SK-N-SH (cell line): ENCODE measurements at regions not wholly inside any gene's neighbourhood (a gene's known extent, or its start where the extent isn't known, plus 50 kb on each side); places are given as distances from the start of the nearest gene placed in this dataset.

Experiments used
- CTCF ChIA-PET: fragments of 300-600, 350-600 bp; formaldehyde crosslinking; extraction: SDS; loops from one replicate; lab custom pipeline; 2021; lab: Yijun Ruan, JAX
- POLR2A ChIA-PET: fragments of 350-600 bp; sonication (Branson Sonifier 250); formaldehyde crosslinking; extraction: SDS; loops from one replicate; lab custom pipeline; 2020; ENCODE audit warnings: antibody characterized with exemption, inconsistent platforms; lab: Yijun Ruan, JAX
- DNase-seq: peaks from one replicate; pipeline ENCODE4 v3.0.0; 2012
- H2AFZ ChIP-seq: fragments of 200-600 bp; sonication (generic); 2 replicates; pipeline ENCODE4 v1.8.1; 2016; ENCODE audit warnings: antibody characterized with exemption, mild to moderate bottlenecking, low read depth
- H3F3A ChIP-seq: fragments of 200-600 bp; sonication (generic); replicated peaks from 2 replicates; pipeline ENCODE3; 2016; ENCODE audit warnings: antibody characterized with exemption, mild to moderate bottlenecking; ENCODE audit not compliant: insufficient read depth
- H3K27ac ChIP-seq, 2 experiments: fragments of 200-500 bp in 1 of 2; fragments of 200-600 bp in 1 of 2; sonication (Bioruptor generic) in 1 of 2; sonication (generic), shearing (Covaris generic) in 1 of 2; 2 replicates each; pipeline versions ENCODE4 v1.5.1 to v1.6.1; 2014 to 2016; ENCODE audit warnings: low read depth in 2 of 2, inconsistent platforms in 1 of 2, low read length in 1 of 2, mild to moderate bottlenecking in 1 of 2, mixed read lengths in 1 of 2
- H3K27me3 ChIP-seq: fragments of 200-600 bp; sonication (generic), shearing (Covaris generic); 2 replicates; pipeline ENCODE4 v1.6.1; 2016; ENCODE audit warnings: mixed run types; ENCODE audit not compliant: insufficient read depth
- H3K36me3 ChIP-seq, 2 experiments: fragments of 200-500 bp in 1 of 2; fragments of 200-600 bp in 1 of 2; sonication (Bioruptor generic) in 1 of 2; sonication (generic) in 1 of 2; replicated peaks in 1 of 2; 2 replicates each; pipeline versions ENCODE3 to v1.5.1; 2014 to 2016; ENCODE audit warnings: low read length in 1 of 2, mild to moderate bottlenecking in 1 of 2; ENCODE audit not compliant: insufficient read depth in 2 of 2, control insufficient read depth in 1 of 2
- H3K4me1 ChIP-seq, 2 experiments: fragments of 200-500 bp in 1 of 2; fragments of 200-600 bp in 1 of 2; sonication (Bioruptor generic) in 1 of 2; sonication (generic), shearing (Covaris generic) in 1 of 2; 2 replicates each; pipeline versions ENCODE4 v1.5.1 to v1.6.1; 2014 to 2016; ENCODE audit warnings: low read depth in 1 of 2, low read length in 1 of 2, mixed run types in 1 of 2; ENCODE audit not compliant: insufficient read depth in 2 of 2, control insufficient read depth in 1 of 2
- H3K4me2 ChIP-seq: fragments of 200-600 bp; sonication (generic), shearing (Covaris generic); 2 replicates; pipeline ENCODE4 v1.6.1; 2017; ENCODE audit warnings: mixed run types
- H3K4me3 ChIP-seq, 2 experiments: fragments of 200-500 bp in 1 of 2; fragments of 200-600 bp in 1 of 2; sonication (Bioruptor generic) in 1 of 2; sonication (generic), shearing (Covaris generic) in 1 of 2; 2 replicates each; pipeline versions ENCODE4 v1.5.1 to v1.8.1; 2014 to 2016; ENCODE audit warnings: low read depth in 2 of 2, inconsistent platforms in 1 of 2, low read length in 1 of 2, mild to moderate bottlenecking in 1 of 2, mixed read lengths in 1 of 2, moderate library complexity in 1 of 2
- H3K79me2 ChIP-seq: fragments of 200-600 bp; sonication (generic); 2 replicates; pipeline ENCODE4 v1.8.1; 2017; ENCODE audit warnings: mild to moderate bottlenecking; ENCODE audit not compliant: insufficient read depth
- H3K9ac ChIP-seq: fragments of 200-600 bp; sonication (generic); 2 replicates; pipeline ENCODE4 v1.6.1; 2017; ENCODE audit warnings: mixed run types
- H3K9me2 ChIP-seq: fragments of 200-600 bp; sonication (generic); 2 replicates; pipeline ENCODE4 v1.6.1; 2017; ENCODE audit warnings: mixed run types
- H3K9me3 ChIP-seq: fragments of 200-600 bp; sonication (generic); 2 replicates; pipeline ENCODE4 v1.6.1; 2017; ENCODE audit warnings: mixed run types, mild to moderate bottlenecking, moderate library complexity
- H4K20me1 ChIP-seq: fragments of 200-600 bp; sonication (generic); 2 replicates; pipeline ENCODE4 v1.6.1; 2017; ENCODE audit warnings: mild to moderate bottlenecking, mixed run types; ENCODE audit not compliant: insufficient read depth
- CTCF ChIP-seq: fragments of 200-600 bp; sonication (generic); IDR thresholded peaks from 2 replicates; pipeline ENCODE4 v1.6.1; 2017; ENCODE audit warnings: antibody characterized with exemption, mild to moderate bottlenecking, moderate library complexity
- ELF1 ChIP-seq: IDR thresholded peaks from 2 replicates; pipeline ENCODE4 v1.4.0; 2012
- EZH2phosphoT487 ChIP-seq: fragments of 200-600 bp; sonication (generic); IDR thresholded peaks from 2 replicates; pipeline ENCODE4 v1.6.1; 2017; ENCODE audit warnings: low read depth, mixed run types, mild to moderate bottlenecking, antibody characterized with exemption, moderate library complexity, borderline replicate concordance
- FOSL2 ChIP-seq: IDR thresholded peaks from 2 replicates; pipeline ENCODE4 v1.4.0; 2012; ENCODE audit warnings: low read depth, mild to moderate bottlenecking, moderate library complexity, borderline replicate concordance
- FOXJ3 ChIP-seq: sonication (generic); formaldehyde crosslinking; IDR thresholded peaks from 2 replicates; pipeline ENCODE4 v1.5.1; 2020; ENCODE audit warnings: mild to moderate bottlenecking, missing genetic modification reagents
- GATA2 ChIP-seq: sonication (generic); formaldehyde crosslinking; IDR thresholded peaks from 2 replicates; pipeline ENCODE4 v1.5.0; 2020; ENCODE audit warnings: mild to moderate bottlenecking, missing genetic modification reagents
- MAX ChIP-seq: IDR thresholded peaks from 2 replicates; pipeline ENCODE4 v1.4.0; 2012; ENCODE audit warnings: low read depth
- NRF1 ChIP-seq: IDR thresholded peaks from 2 replicates; pipeline ENCODE4 v1.6.1; 2012; ENCODE audit warnings: low read depth, mild to moderate bottlenecking, low read length
- PBX3 ChIP-seq: IDR thresholded peaks from 2 replicates; pipeline ENCODE4; 2012
- RAD21 ChIP-seq: IDR thresholded peaks from 2 replicates; pipeline ENCODE4 v1.6.1; 2012; ENCODE audit warnings: mild to moderate bottlenecking, low read length
- REST ChIP-seq: IDR thresholded peaks from 2 replicates; pipeline ENCODE4 v1.6.1; 2012; ENCODE audit warnings: mild to moderate bottlenecking, low read depth, low read length, moderate library complexity
- TEAD4 ChIP-seq: IDR thresholded peaks from 2 replicates; pipeline ENCODE4 v1.4.0; 2012; ENCODE audit warnings: mild to moderate bottlenecking, borderline replicate concordance; ENCODE audit not compliant: insufficient read depth
- USF1 ChIP-seq: IDR thresholded peaks from 2 replicates; pipeline ENCODE4 v1.4.0; 2012; ENCODE audit warnings: low read depth, borderline replicate concordance
- YY1 ChIP-seq: IDR thresholded peaks from 2 replicates; pipeline ENCODE4 v1.4.0; 2012; ENCODE audit warnings: low read depth, mild to moderate bottlenecking
- WGBS: methylation state at CpG from one replicate; pipeline ENCODE4 v1.1.6; 2017; ENCODE audit warnings: low lambda C conversion rate; 5-methylcytosine and 5-hydroxymethylcytosine counted together

GRCh38 chr4:1459081-1459721 lies 53.0 kb upstream of the NKX1-1 start:
- Histone ChIP-seq H3F3A (no peaks in the 10 kb centered on the region), H3K4me1 (no peaks in the 10 kb centered on the region), H2AFZ (no peak overlapping the region), H3K79me2 (no peaks in the 10 kb centered on the region), H4K20me1 (no peaks in the 10 kb centered on the region), H3K4me2 (no peak overlapping the region), H3K36me3 (no peaks in the 10 kb centered on the region), H3K27ac (no peak overlapping the region), H3K4me3 (no peak overlapping the region), H3K9me3 (no peaks in the 10 kb centered on the region), H3K9me2 (no peaks in the 10 kb centered on the region), H3K9ac (no peak overlapping the region), H3K27me3 (peaks cover 45% of the 10 kb centered on the region)
- TF ChIP-seq USF1 = no peak
- no peak for TF ChIP-seq RAD21
- no peak for TF ChIP-seq YY1
- no peak for TF ChIP-seq CTCF
- no peak for TF ChIP-seq FOSL2
- TF ChIP-seq MAX = no peak
- no peak for TF ChIP-seq PBX3
- TF ChIP-seq TEAD4 = no peak
- TF ChIP-seq NRF1 = no peak
- TF ChIP-seq GATA2 (CRISPR knock-in tag) = no peak
- TF ChIP-seq REST = no peak
- TF ChIP-seq ELF1 = no peak
- no peak for TF ChIP-seq EZH2phosphoT487
- no peak for TF ChIP-seq FOXJ3 (CRISPR knock-in tag)
- ChIA-PET CTCF (interaction anchor here (1.6 kb wide), 1 partner anchor 29 kb away, joined by 3 read pairs; no protein-coding TSS in a partner anchor), POLR2A (no interaction called here)
- WGBS = 25% methylated on average over 15 of the region's 16 CpGs
- DNase-seq = peak; percentile 13
